ENCODE measurements at regions not wholly inside any gene's neighbourhood (a gene's known extent, or its start where the extent isn't known, plus 50 kb on each side); places are given as distances from the start of the nearest gene placed in this dataset.

DNA sequence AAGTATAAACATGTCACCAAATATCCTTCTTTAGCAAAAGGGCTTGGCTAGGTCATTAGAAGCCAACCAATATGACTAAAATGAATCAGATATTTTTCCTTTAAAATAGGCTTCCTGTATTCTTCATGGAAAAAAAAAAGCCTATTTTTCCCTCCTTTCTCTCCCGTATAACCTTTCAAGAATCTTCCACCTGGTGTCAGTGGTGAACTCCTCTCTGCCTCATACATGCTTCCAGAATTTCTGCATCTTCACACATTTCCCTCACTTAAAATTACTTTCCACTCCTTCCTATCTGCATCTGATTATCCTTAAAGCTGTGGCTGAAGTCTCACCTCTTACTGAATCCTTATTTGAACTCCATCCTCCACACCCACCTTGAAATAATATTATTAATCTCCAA is 116.9 kb upstream of the FANCL start:
- no peaks in the 10 kb centered on the region for H3K4me1 ChIP-seq
- no peak overlapping the region for H3K4me3 ChIP-seq
- DNase-seq (ENCODE audit: low read depth in 1 of 2, low spot score in 1 of 2) (no peak), ATAC-seq (no peak), FAIRE-seq (no peak)
- H3K4me2 ChIP-seq, result no peak overlapping the region
- POLR2A ChIA-PET, result no interaction called here
- 28% methylated on average over 1 of the region's 1 CpG for WGBS (ENCODE audit: missing lambda C conversion rate)
- H3K9me3 ChIP-seq, result no peaks in the 10 kb centered on the region
- no peak for TF ChIP-seq CTCF (IDR thresholded peaks at IDR 0.05)
- TF ChIP-seq CBX8 (IDR thresholded peaks at IDR 0.05), result no peak
- no peak overlapping the region for H3K27ac ChIP-seq
- CTCF ChIA-PET, result interaction anchor here (1.0 to 1.3 kb wide), 2 partner anchors 10 to 90 kb away, joined by 3 to 5 read pairs; no protein-coding TSS in a partner anchor

- Histone ChIP-seq H3K27ac (no peak overlapping the region), H3K9me3 (no peaks in the 10 kb centered on the region), H3K4me3 (no peak overlapping the region), H3K4me1 (no peaks in the 10 kb centered on the region), H3K4me2 (no peak overlapping the region)
- POLR2A ChIA-PET, result no interaction called here
- ATAC-seq, result no peak
- FAIRE-seq, result no peak
- TF ChIP-seq SREBF2 (IDR thresholded peaks at IDR 0.05) (no peak), FOSB (CRISPR knock-in tag; IDR thresholded peaks at IDR 0.05) (no peak), HOXB5 (CRISPR knock-in tag; IDR thresholded peaks at IDR 0.05) (no peak), ATOH8 (CRISPR knock-in tag; IDR thresholded peaks at IDR 0.05; ENCODE audit: low read depth) (no peak), NR3C1 (IDR thresholded peaks at IDR 0.05) (no peak)
- DNase-seq (ENCODE audit: low read depth in 1 of 2, low spot score in 1 of 2), result no peak
- CTCF ChIA-PET, result interaction anchor here (1.0 kb wide), 1 partner anchor 10 kb away, joined by 3 read pairs; no protein-coding TSS in a partner anchor
- 6% methylated on average over 2 of the region's 2 CpGs for WGBS (ENCODE audit: missing lambda C conversion rate)
These were observed 116.4 kb upstream of the FANCL start for GRCh38 chr2:58357521-58357920.

DNA sequence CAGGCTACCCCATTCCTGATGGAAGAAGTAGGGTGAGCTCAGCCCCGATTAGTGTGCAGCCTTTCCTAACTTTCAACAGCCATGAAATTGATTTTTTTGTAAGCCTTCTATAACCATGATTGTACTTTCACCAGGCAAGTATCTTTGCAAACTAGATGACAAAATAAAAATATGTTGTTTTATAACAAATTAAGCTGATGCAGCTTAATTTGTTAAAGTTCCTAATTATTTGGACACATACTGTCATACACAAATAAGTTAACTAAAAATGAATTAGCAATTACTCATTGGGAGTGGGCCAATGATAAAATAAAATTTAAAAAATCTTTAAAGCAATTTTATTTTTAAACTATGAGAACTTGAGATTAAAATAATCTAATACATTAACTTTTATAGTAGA is 113.1 kb upstream of the FANCL start:
- FAIRE-seq, result no peak
- no peak overlapping the region for H3K4me3 ChIP-seq

GRCh38 chr2:58350484-58350883 is 109.4 kb upstream of the FANCL start:
- H3K4me2 ChIP-seq, result no peak overlapping the region
- H3K27ac ChIP-seq, result no peak overlapping the region
- H3K4me3 ChIP-seq, result no peak overlapping the region
- CTCF ChIA-PET, result no interaction called here
- FAIRE-seq, result no peak
- POLR2A ChIA-PET, result no interaction called here
- ATAC-seq, result no peak
- DNase-seq (ENCODE audit: low read depth in 1 of 2, low spot score in 1 of 2), result no peak
- no peaks in the 10 kb centered on the region for H3K9me3 ChIP-seq
- WGBS (ENCODE audit: missing lambda C conversion rate), result 45% methylated on average over 2 of the region's 2 CpGs
- no peaks in the 10 kb centered on the region for H3K4me1 ChIP-seq
- TF ChIP-seq CHD2 (IDR thresholded peaks at IDR 0.05; ENCODE audit: low read length, partially characterized antibody), result no peak
- TF ChIP-seq MYC (IDR thresholded peaks at IDR 0.05; ENCODE audit: borderline replicate concordance, low read length), result no peak
- no peak for TF ChIP-seq NR3C1 (IDR thresholded peaks at IDR 0.05)
- TF ChIP-seq ZSCAN20 (CRISPR knock-in tag; IDR thresholded peaks at IDR 0.05), result no peak
- TF ChIP-seq, protein P1, sequence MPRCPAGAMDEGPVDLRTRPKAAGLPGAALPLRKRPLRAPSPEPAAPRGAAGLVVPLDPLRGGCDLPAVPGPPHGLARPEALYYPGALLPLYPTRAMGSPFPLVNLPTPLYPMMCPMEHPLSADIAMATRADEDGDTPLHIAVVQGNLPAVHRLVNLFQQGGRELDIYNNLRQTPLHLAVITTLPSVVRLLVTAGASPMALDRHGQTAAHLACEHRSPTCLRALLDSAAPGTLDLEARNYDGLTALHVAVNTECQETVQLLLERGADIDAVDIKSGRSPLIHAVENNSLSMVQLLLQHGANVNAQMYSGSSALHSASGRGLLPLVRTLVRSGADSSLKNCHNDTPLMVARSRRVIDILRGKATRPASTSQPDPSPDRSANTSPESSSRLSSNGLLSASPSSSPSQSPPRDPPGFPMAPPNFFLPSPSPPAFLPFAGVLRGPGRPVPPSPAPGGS (IDR thresholded peaks at IDR 0.05), result no peak
- TF ChIP-seq CEBPB (IDR thresholded peaks at IDR 0.05), result no peak
- no peak for TF ChIP-seq EHMT2 (IDR thresholded peaks at IDR 0.05; ENCODE audit: low read depth)
- TF ChIP-seq PHF8 (IDR thresholded peaks at IDR 0.05; ENCODE audit: borderline replicate concordance, low read depth), result no peak
- no peak for TF ChIP-seq HOXB13 (CRISPR knock-in tag; IDR thresholded peaks at IDR 0.05; ENCODE audit: low read depth)
- no peak for TF ChIP-seq FOXS1 (CRISPR knock-in tag; IDR thresholded peaks at IDR 0.05)
- no peak for TF ChIP-seq TFCP2L1 (CRISPR knock-in tag; IDR thresholded peaks at IDR 0.05)
- TF ChIP-seq, protein P2, sequence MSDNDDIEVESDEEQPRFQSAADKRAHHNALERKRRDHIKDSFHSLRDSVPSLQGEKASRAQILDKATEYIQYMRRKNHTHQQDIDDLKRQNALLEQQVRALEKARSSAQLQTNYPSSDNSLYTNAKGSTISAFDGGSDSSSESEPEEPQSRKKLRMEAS (IDR thresholded peaks at IDR 0.05), result no peak
- no peak for TF ChIP-seq TP53 (CRISPR knock-in tag; IDR thresholded peaks at IDR 0.05)
- no peak for TF ChIP-seq MAFK (IDR thresholded peaks at IDR 0.05; ENCODE audit: partially characterized antibody)
- no peak for TF ChIP-seq ATOH8 (CRISPR knock-in tag; IDR thresholded peaks at IDR 0.05; ENCODE audit: low read depth)
- TF ChIP-seq, protein P3, sequence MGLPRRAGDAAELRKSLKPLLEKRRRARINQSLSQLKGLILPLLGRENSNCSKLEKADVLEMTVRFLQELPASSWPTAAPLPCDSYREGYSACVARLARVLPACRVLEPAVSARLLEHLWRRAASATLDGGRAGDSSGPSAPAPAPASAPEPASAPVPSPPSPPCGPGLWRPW (IDR thresholded peaks at IDR 0.05), result no peak
- no peak for TF ChIP-seq CTCF (IDR thresholded peaks at IDR 0.05)

More for the DNA sequence above, 113.1 kb upstream of the FANCL start:
- ChIA-PET POLR2A (no interaction called here), CTCF (interaction anchor here (1.2 to 1.4 kb wide), 2 partner anchors 9 to 11 kb away, joined by 3 read pairs; no protein-coding TSS in a partner anchor)
- WGBS (ENCODE audit: missing lambda C conversion rate), result 6% methylated on average over 1 of the region's 1 CpG
- peak; percentile 83 for TF ChIP-seq MAFK (IDR thresholded peaks at IDR 0.05; ENCODE audit: partially characterized antibody)
- TF ChIP-seq SREBF2 (IDR thresholded peaks at IDR 0.05), result no peak
- DNase-seq (ENCODE audit: low read depth in 1 of 2, low spot score in 1 of 2) (no peak), ATAC-seq (no peak)
- Histone ChIP-seq H3K4me2 (no peak overlapping the region), H3K4me1 (no peaks in the 10 kb centered on the region), H3K9me3 (no peaks in the 10 kb centered on the region), H3K27ac (no peak overlapping the region)

All from A549 (cell line).